CD4-positive, alpha-beta memory T cell (primary cell): ENCODE measurements at regions not wholly inside any gene's neighbourhood (a gene's known extent, or its start where the extent isn't known, plus 50 kb on each side); places are given as distances from the start of the nearest gene placed in this dataset.

Source experiments
- CTCF ChIA-PET: fragments of 350-600 bp; sonication (Branson Sonifier 250); formaldehyde crosslinking; loops from one replicate; lab custom pipeline; 2021; ENCODE audit warnings: inconsistent platforms; ENCODE audit not compliant: partially characterized antibody; lab: Charles Lee
- POLR2A ChIA-PET: fragments of 350-600 bp; sonication (Branson Sonifier 250); formaldehyde crosslinking; loops from one replicate; lab custom pipeline; 2021; ENCODE audit not compliant: partially characterized antibody; lab: Charles Lee
- DNase-seq, 5 donors: peaks; one replicate each; pipeline versions ENCODE4 v3.0.0 to v3.0.0-alpha.2; 2020 to 2022; ENCODE audit warnings: mixed read lengths in 1 of 5
- H3K27ac ChIP-seq: one replicate; pipeline ENCODE4 v1.7.0; 2013; ENCODE audit warnings: low read depth, low read length
- H3K27me3 ChIP-seq: 2 replicates; pipeline ENCODE4 v1.7.0; 2013; ENCODE audit warnings: mild to moderate bottlenecking, low read length, moderate library complexity; ENCODE audit not compliant: insufficient read depth
- H3K36me3 ChIP-seq: 2 replicates; pipeline ENCODE4 v1.7.0; 2013; ENCODE audit warnings: mild to moderate bottlenecking, low read length, moderate library complexity; ENCODE audit not compliant: insufficient read depth
- H3K4me1 ChIP-seq: 2 replicates; pipeline ENCODE4 v1.7.0; 2013; ENCODE audit warnings: mild to moderate bottlenecking, low read length, moderate library complexity; ENCODE audit not compliant: insufficient read depth
- H3K4me3 ChIP-seq, 2 donors: one replicate each; pipeline ENCODE4 v1.7.0; 2013; ENCODE audit warnings: low read length in 2 of 2, mild to moderate bottlenecking in 1 of 2
- H3K9me3 ChIP-seq, 2 donors: one replicate each; pipeline ENCODE4 v1.7.0; 2013; ENCODE audit warnings: low read length in 2 of 2, control low read depth in 1 of 2; ENCODE audit not compliant: control insufficient read depth in 1 of 2
- H3K27ac Mint-ChIP-seq, 7 donors: one replicate each; pipeline ENCODE4 v1.8.0; 2020 to 2021; ENCODE audit warnings: mixed read lengths in 7 of 7, mild to moderate bottlenecking in 6 of 7, inconsistent platforms in 3 of 7, moderate library complexity in 3 of 7
- H3K27me3 Mint-ChIP-seq, 2 donors: one replicate each; pipeline ENCODE4 v1.8.0; 2020 to 2021; ENCODE audit warnings: mixed read lengths in 2 of 2
- H3K36me3 Mint-ChIP-seq, 2 donors: one replicate each; pipeline ENCODE4 v1.8.0; 2020 to 2021; ENCODE audit warnings: mixed read lengths in 2 of 2, inconsistent platforms in 1 of 2, mild to moderate bottlenecking in 1 of 2
- H3K4me1 Mint-ChIP-seq, 4 donors: one replicate each; pipeline ENCODE4 v1.8.0; 2020 to 2021; ENCODE audit warnings: mixed read lengths in 4 of 4, mild to moderate bottlenecking in 1 of 4
- H3K4me3 Mint-ChIP-seq, 8 donors: one replicate each; pipeline ENCODE4 v1.8.0; 2020 to 2021; ENCODE audit warnings: mixed read lengths in 8 of 8, mild to moderate bottlenecking in 7 of 8, moderate library complexity in 6 of 8, inconsistent platforms in 3 of 8
- H3K9me3 Mint-ChIP-seq, 8 donors: one replicate each; pipeline ENCODE4 v1.8.0; 2020 to 2021; ENCODE audit warnings: mixed read lengths in 8 of 8, mild to moderate bottlenecking in 5 of 8, inconsistent platforms in 3 of 8, moderate library complexity in 1 of 8
- intact Hi-C: fragments of 100-400 bp; cut with micrococcal nuclease; formaldehyde crosslinking; loops from one replicate; pipeline ENCODE4 v1.15.1; 2023

DNA sequence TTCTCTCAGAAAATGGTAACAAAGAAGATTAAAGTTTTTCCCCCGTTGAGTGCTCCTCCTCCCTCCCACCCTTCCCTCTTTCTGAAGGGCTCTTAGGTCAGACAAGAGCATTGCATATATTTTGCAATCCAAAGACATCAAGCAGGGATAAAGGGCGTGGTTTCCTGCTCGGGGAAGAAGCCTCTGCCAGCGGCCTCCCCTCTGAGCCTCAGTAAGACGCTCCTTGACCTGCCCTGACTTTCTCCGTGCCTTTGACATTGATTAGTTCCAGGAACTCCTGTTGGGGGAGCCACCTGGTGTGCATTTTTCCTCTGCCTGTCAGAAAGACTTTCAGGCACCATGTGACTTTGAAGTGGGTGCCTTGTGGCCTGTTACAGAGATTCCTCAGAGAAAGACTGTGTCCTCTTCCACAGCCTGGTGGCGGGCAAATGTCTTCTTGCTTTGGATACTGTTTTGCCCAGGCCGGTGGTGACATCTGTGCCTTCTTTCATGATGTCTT, 87.2 kb upstream of the TBL1XR1 start:
- H3K4me1 Mint-ChIP-seq = peaks cover 16 to 34% (median 22%) of the 10 kb centered on the region in 4 donors
- DNase-seq = peak in 4 of 5 donors; percentile 5 to 13 (median 7)
- POLR2A ChIA-PET = interaction anchor here (0.9 kb wide), 1 partner anchor 88 kb away, joined by 3 read pairs; no protein-coding TSS in a partner anchor
- peak overlapping the region in 6 of 8 donors; percentile 22 to 65 (median 60) for H3K4me3 Mint-ChIP-seq
- intact Hi-C loops = loop anchor here (2.0 kb wide), 1 partner anchor 84 kb away; no protein-coding TSS in a partner anchor
- peak overlapping the region in 3 of 7 donors; percentile 39 to 82 (median 77) for H3K27ac Mint-ChIP-seq
- H3K9me3 ChIP-seq = no peaks in the 10 kb centered on the region
- H3K27me3 Mint-ChIP-seq = no peaks in the 10 kb centered on the region
- CTCF ChIA-PET = no interaction called here
- H3K36me3 ChIP-seq = no peaks in the 10 kb centered on the region
- H3K4me3 ChIP-seq = no peak overlapping the region
- no peak overlapping the region for H3K27ac ChIP-seq
- H3K36me3 Mint-ChIP-seq = no peaks in the 10 kb centered on the region
- peaks cover 24% of the 10 kb centered on the region for H3K4me1 ChIP-seq
- H3K27me3 ChIP-seq = no peaks in the 10 kb centered on the region
- no peaks in the 10 kb centered on the region for H3K9me3 Mint-ChIP-seq

DNA sequence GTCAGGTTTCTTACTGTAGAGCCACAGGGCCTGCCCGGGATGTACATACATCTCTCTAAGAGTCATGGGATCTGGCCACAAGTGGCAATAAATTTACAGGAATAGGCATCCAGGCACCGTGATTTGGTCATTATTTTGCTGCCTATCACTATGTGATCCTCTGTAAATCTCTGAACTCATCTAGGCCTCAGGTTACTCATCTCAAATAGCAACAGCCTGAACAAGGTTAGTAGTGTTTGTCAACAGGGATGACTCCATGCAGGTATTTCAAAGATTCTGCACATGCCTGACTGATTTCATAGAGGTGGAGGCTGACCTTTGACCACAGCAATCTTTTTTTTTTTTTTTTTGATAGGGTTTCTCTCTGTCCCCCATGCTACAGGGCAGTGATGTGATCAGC, 88.8 kb upstream of the TBL1XR1 start:
- Mint-ChIP-seq H3K9me3 (no peaks in the 10 kb centered on the region), H3K4me3 (no peak overlapping the region), H3K27me3 (no peaks in the 10 kb centered on the region)

DNA sequence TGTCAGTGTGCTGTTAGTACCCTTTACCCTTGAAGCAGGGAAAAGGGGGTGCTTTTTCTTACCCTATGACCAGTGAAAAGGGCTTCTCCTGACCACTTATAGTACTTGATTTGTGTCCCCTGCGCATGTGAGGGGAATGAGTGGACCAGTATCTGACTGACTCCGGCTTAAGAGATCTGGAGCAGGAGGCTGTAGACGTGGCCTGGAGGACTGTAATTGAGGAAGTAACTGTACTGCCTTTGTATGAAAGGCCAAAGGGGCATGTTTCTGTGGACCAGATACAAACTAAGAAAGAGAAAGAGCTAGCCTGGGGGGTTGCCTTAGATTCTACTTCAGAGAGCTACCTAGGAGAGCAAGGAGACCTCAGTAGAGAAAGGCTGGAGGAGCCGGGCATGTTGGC, 89.9 kb upstream of the TBL1XR1 start:
- Mint-ChIP-seq H3K36me3 (no peaks in the 10 kb centered on the region), H3K27ac (peak overlapping the region in 1 of 7 donors; percentile 48), H3K4me1 (peaks cover 7 to 15% (median 8%) of the 10 kb centered on the region in 4 donors), H3K4me3 (no peak overlapping the region), H3K9me3 (no peaks in the 10 kb centered on the region), H3K27me3 (no peaks in the 10 kb centered on the region)
- ChIA-PET POLR2A (no interaction called here), CTCF (no interaction called here)
- no peaks in the 10 kb centered on the region for H3K27me3 ChIP-seq
- no peak overlapping the region for H3K4me3 ChIP-seq
- intact Hi-C loops = no loop called here
- no peaks in the 10 kb centered on the region for H3K9me3 ChIP-seq
- H3K4me1 ChIP-seq = peaks cover 10% of the 10 kb centered on the region
- no peak for DNase-seq
- H3K27ac ChIP-seq = no peak overlapping the region
- no peaks in the 10 kb centered on the region for H3K36me3 ChIP-seq

More for the DNA sequence above, 88.8 kb upstream of the TBL1XR1 start:
- ChIA-PET CTCF (no interaction called here), POLR2A (no interaction called here)
- no peak for DNase-seq
- no peak overlapping the region for H3K27ac ChIP-seq
- Mint-ChIP-seq H3K27ac (no peak overlapping the region), H3K36me3 (no peaks in the 10 kb centered on the region), H3K4me1 (peaks cover 16 to 27% (median 19%) of the 10 kb centered on the region in 4 donors)
- no peaks in the 10 kb centered on the region for H3K36me3 ChIP-seq
- H3K27me3 ChIP-seq = no peaks in the 10 kb centered on the region
- intact Hi-C loops = no loop called here
- no peaks in the 10 kb centered on the region for H3K9me3 ChIP-seq
- H3K4me3 ChIP-seq = no peak overlapping the region
- H3K4me1 ChIP-seq = peaks cover 19% of the 10 kb centered on the region

- H3K27ac Mint-ChIP-seq = no peak overlapping the region
- CTCF ChIA-PET = no interaction called here
- DNase-seq = no peak
- no peaks in the 10 kb centered on the region for H3K9me3 Mint-ChIP-seq
- no peaks in the 10 kb centered on the region for H3K27me3 Mint-ChIP-seq
- H3K9me3 ChIP-seq = no peaks in the 10 kb centered on the region
- POLR2A ChIA-PET = interaction anchor here (1.4 kb wide), 1 partner anchor 70 kb away, joined by 5 read pairs; no protein-coding TSS in a partner anchor
- no peaks in the 10 kb centered on the region for H3K36me3 Mint-ChIP-seq
- no peaks in the 10 kb centered on the region for H3K4me1 ChIP-seq
- H3K36me3 ChIP-seq = no peaks in the 10 kb centered on the region
- no peaks in the 10 kb centered on the region for H3K27me3 ChIP-seq
- H3K27ac ChIP-seq = no peak overlapping the region
- H3K4me1 Mint-ChIP-seq = peaks cover 0 to 3% (median 2%) of the 10 kb centered on the region in 4 donors
- intact Hi-C loops = no loop called here
- H3K4me3 Mint-ChIP-seq = no peak overlapping the region
- no peak overlapping the region for H3K4me3 ChIP-seq
Measured at GRCh38 chr3:177290633-177291032, 93.4 kb upstream of the TBL1XR1 start.

- ChIA-PET POLR2A (interaction anchor here (1.3 kb wide), 1 partner anchor 96 kb away, joined by 4 read pairs; no protein-coding TSS in a partner anchor), CTCF (no interaction called here)
- H3K4me1 ChIP-seq = no peaks in the 10 kb centered on the region
- no peaks in the 10 kb centered on the region for H3K36me3 ChIP-seq
- Mint-ChIP-seq H3K36me3 (no peaks in the 10 kb centered on the region), H3K27me3 (no peaks in the 10 kb centered on the region), H3K4me3 (peak overlapping the region in 1 of 8 donors; percentile 49), H3K9me3 (no peaks in the 10 kb centered on the region), H3K4me1 (peaks cover 0 to 2% (median under 1%) of the 10 kb centered on the region in 4 donors), H3K27ac (no peak overlapping the region)
- no peaks in the 10 kb centered on the region for H3K9me3 ChIP-seq
- intact Hi-C loops = no loop called here
- no peak overlapping the region for H3K27ac ChIP-seq
- H3K27me3 ChIP-seq = no peaks in the 10 kb centered on the region
- no peak overlapping the region for H3K4me3 ChIP-seq
- no peak for DNase-seq
Measured at GRCh38 chr3:177294221-177294620, 96.9 kb upstream of the TBL1XR1 start.

- H3K36me3 ChIP-seq = no peaks in the 10 kb centered on the region
- H3K27me3 ChIP-seq = no peaks in the 10 kb centered on the region
- no peaks in the 10 kb centered on the region for H3K36me3 Mint-ChIP-seq
- H3K4me1 ChIP-seq = no peaks in the 10 kb centered on the region
- H3K4me1 Mint-ChIP-seq = no peaks in the 10 kb centered on the region
- no peaks in the 10 kb centered on the region for H3K27me3 Mint-ChIP-seq
- no peaks in the 10 kb centered on the region for H3K9me3 Mint-ChIP-seq
- H3K27ac ChIP-seq = no peak overlapping the region
- H3K27ac Mint-ChIP-seq = no peak overlapping the region
- no peak for DNase-seq
- intact Hi-C loops = no loop called here
- no peak overlapping the region for H3K4me3 Mint-ChIP-seq
- CTCF ChIA-PET = no interaction called here
- H3K4me3 ChIP-seq = no peak overlapping the region
- POLR2A ChIA-PET = no interaction called here
- no peaks in the 10 kb centered on the region for H3K9me3 ChIP-seq
Measured at GRCh38 chr3:177295116-177295515, 97.8 kb upstream of the TBL1XR1 start.

- no peak for DNase-seq
- no peaks in the 10 kb centered on the region for H3K4me1 Mint-ChIP-seq
- H3K27me3 Mint-ChIP-seq = no peaks in the 10 kb centered on the region
- Histone ChIP-seq H3K9me3 (no peaks in the 10 kb centered on the region), H3K36me3 (no peaks in the 10 kb centered on the region), H3K4me3 (no peak overlapping the region), H3K27ac (no peak overlapping the region), H3K27me3 (no peaks in the 10 kb centered on the region), H3K4me1 (no peaks in the 10 kb centered on the region)
- H3K4me3 Mint-ChIP-seq = no peak overlapping the region
- intact Hi-C loops = no loop called here
- ChIA-PET CTCF (no interaction called here), POLR2A (no interaction called here)
- no peak overlapping the region for H3K27ac Mint-ChIP-seq
- no peaks in the 10 kb centered on the region for H3K9me3 Mint-ChIP-seq
- H3K36me3 Mint-ChIP-seq = no peaks in the 10 kb centered on the region
Measured at GRCh38 chr3:177299250-177299649, 102.0 kb upstream of the TBL1XR1 start.
